ENCODE measurements at regions not wholly inside any gene's neighbourhood (a gene's known extent, or its start where the extent isn't known, plus 50 kb on each side); places are given as distances from the start of the nearest gene placed in this dataset.

DNA sequence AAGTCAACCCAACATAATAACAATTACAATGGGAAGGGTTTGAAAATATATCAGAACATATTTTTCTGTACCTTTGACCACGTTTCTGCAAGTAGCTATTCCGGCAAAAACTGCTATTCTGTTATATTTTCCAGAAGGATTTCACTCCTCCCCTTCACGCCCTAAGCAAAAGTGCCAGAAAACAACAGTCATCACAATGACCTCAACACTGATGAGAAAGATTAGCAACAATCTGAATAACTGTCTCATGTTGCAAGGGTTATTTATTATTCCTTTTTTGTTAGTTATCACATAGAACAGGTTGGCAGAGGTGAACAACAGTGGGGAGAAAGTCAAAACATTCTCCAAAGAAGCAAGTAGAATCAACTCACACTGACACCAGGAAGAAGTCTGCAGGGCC is 269.4 kb upstream of the ARRDC4 start:
- TF ChIP-seq, protein P1, sequence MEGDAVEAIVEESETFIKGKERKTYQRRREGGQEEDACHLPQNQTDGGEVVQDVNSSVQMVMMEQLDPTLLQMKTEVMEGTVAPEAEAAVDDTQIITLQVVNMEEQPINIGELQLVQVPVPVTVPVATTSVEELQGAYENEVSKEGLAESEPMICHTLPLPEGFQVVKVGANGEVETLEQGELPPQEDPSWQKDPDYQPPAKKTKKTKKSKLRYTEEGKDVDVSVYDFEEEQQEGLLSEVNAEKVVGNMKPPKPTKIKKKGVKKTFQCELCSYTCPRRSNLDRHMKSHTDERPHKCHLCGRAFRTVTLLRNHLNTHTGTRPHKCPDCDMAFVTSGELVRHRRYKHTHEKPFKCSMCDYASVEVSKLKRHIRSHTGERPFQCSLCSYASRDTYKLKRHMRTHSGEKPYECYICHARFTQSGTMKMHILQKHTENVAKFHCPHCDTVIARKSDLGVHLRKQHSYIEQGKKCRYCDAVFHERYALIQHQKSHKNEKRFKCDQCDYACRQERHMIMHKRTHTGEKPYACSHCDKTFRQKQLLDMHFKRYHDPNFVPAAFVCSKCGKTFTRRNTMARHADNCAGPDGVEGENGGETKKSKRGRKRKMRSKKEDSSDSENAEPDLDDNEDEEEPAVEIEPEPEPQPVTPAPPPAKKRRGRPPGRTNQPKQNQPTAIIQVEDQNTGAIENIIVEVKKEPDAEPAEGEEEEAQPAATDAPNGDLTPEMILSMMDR (IDR thresholded peaks at IDR 0.05; ENCODE audit: low read depth, low read length), result no peak
- DNase-seq (ENCODE audit: extremely low read depth, low read depth), result no peak

DNA sequence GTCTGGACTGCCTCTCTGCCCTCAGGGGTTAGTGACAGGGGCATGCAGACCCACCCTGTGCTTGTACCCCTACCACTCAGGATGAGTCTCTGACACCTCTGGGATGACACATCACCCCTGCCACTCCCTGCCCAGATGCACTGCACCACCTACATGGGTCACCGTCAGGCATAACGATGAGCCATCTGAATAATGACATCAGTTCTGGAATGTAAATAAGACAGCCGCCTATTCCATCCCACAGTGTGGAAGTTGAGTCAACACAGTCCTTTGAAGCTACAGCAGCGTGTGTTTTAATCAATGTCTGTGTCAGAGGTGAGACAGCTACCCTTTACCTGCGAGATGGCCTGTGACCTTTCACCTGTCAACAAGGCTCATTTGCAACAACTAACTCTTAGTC is 268.7 kb upstream of the ARRDC4 start:
- DNase-seq (ENCODE audit: extremely low read depth, low read depth), result no peak
- TF ChIP-seq, protein P1 (IDR thresholded peaks at IDR 0.05; ENCODE audit: low read depth, low read length), result no peak

DNA sequence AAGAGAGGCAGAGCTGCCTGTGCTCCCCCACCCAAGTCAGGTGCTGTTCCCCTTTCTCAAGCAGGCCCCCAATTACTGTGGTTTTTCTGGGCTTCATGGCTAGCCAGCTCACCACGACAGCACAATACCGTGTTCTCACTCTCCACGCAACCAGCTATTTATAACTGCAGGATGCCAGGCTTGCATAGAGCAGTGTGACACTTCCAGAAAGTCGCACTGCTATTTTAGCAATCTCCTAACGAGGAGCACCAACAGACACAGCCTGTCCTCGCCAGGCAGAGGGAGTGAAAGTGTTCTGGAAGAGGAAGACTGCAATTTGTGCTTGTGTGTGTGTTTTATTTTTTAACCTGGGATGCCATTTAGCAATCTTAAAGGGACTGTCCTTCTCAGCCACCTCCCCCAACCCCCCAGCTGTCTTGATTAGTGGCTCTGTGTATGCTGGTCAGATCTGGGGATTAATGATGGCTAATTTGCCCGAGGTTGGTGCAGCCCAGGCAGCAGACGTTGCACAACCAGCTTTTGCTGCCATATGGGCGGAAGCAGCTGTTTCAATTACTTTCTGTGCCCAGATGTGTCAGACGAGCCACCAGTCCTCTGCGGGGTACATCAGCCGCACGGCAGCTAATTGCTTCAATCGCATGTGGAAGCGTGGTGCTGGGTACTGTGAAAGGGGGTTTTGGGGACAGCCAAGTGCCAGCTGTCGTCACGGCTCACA is 268.0 kb upstream of the ARRDC4 start:
- no peak for DNase-seq (ENCODE audit: extremely low read depth, low read depth)
- TF ChIP-seq, protein P1 (IDR thresholded peaks at IDR 0.05; ENCODE audit: low read depth, low read length), result no peak

DNA sequence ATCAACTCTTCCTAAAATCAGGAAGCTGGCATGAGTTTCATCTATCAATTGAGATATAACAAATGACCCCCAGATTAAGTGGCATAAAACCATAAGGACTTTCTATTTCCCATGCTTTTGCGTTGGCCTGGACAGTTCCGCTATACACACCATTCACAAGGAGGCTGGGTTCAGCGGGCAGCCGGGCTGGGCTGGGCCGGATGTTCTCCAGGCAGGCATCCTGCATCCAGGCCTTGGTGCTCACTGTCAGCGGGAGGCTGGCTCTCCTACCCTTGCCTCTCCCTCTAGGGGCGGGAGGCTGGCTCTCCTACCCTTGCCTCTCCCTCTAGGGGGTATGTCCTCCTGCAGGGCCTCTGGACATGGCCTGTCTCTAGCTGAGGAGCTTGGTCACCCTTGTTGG is 266.0 kb upstream of the ARRDC4 start:
- TF ChIP-seq, protein P1 (IDR thresholded peaks at IDR 0.05; ENCODE audit: low read depth, low read length), result no peak
- no peak for DNase-seq (ENCODE audit: extremely low read depth, low read depth)

DNA sequence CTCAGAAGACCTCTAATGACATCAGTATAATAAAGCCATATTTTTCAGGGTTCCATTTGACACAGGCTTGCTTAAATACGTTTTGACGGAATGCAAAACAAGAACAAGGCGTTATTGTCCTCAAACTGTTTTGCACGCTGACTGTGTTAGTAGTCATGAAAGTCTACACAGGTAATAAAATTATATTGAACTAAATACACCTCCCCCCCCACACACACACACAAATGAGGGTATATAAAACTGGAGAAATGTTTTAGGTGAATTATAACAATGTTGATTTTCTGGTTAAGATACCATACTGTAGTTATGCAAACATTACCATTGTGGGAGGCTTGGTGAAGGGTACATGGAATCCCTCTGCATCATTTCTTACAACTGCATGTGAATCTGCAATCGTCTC is 257.1 kb upstream of the ARRDC4 start:
- DNase-seq (ENCODE audit: extremely low read depth, low read depth), result no peak
- TF ChIP-seq, protein P1 (IDR thresholded peaks at IDR 0.05; ENCODE audit: low read depth, low read length), result no peak

DNA sequence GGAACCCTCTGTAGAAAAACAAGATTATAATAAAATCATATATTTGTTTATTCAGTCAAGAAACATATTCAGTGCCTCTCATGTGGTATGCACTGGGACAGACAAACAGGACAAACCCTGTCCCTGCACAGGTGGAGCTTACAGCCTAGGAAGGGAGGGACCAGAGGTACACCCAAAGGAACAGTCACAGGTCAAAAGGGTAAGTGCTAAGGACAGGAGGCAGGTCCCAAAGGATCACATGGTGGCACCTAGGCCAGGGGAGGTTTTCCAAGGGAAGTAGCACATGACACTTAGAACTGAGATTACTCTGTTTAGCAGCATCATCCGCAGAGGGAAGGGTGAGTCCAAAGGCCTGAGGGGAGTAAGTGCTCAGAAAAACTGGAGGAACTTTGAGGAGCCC is 254.4 kb upstream of the ARRDC4 start:
- DNase-seq (ENCODE audit: extremely low read depth, low read depth), result no peak
- TF ChIP-seq, protein P1 (IDR thresholded peaks at IDR 0.05; ENCODE audit: low read depth, low read length), result no peak

DNA sequence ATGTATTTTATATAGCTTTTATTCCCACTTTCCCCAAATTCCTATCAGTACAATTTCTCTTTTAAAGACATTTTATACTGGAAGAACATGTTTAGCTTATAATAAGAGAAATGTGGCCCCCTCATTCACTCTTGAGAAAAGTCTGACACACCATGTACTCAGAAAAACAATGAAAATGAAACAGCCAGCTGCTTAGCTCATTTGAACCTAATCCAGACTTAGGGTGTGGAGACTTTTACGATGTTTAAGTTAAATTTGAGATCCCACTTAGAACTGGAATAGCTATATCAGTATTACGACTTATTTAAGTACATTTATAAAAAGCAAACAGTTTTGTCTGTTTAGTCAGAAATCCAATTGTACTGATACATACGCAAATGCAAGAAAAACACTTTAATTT is 252.3 kb upstream of the ARRDC4 start:
- TF ChIP-seq, protein P1 (IDR thresholded peaks at IDR 0.05; ENCODE audit: low read depth, low read length), result no peak
- DNase-seq (ENCODE audit: extremely low read depth, low read depth), result no peak

All from AG09319 (cell line).